Calu3 (cell line): ENCODE measurements at regions not wholly inside any gene's neighbourhood (a gene's known extent, or its start where the extent isn't known, plus 50 kb on each side); places are given as distances from the start of the nearest gene placed in this dataset.
"Not testable (repeated sequence)": the region's sequence is repeated elsewhere in the genome, so short reads cannot be mapped to it uniquely, and the experiment has no call there.

ENCODE experiments used
- BruUV-seq: library from RNA; stranded (reverse); fragments of 400-500 nt; replicated peaks from 2 replicates; lab custom pipeline; 2021; lab: Mats Ljungman, UMichigan
- CTCF ChIA-PET: fragments of 300-600 bp; sonication (Branson Sonifier 250); formaldehyde crosslinking; loops from one replicate; lab custom pipeline; 2022; ENCODE audit warnings: antibody characterized with exemption; lab: Charles Lee
- DNase-seq: peaks from one replicate; pipeline ENCODE4 v3.0.0; 2022
- H3K27ac Mint-ChIP-seq: one replicate; pipeline ENCODE4 v1.8.0; 2022; ENCODE audit warnings: mixed read lengths; ENCODE audit not compliant: unreplicated experiment
- H3K27me3 Mint-ChIP-seq: one replicate; pipeline ENCODE4 v1.8.0; 2022; ENCODE audit warnings: mixed read lengths; ENCODE audit not compliant: unreplicated experiment
- H3K36me3 Mint-ChIP-seq: one replicate; pipeline ENCODE4 v1.8.0; 2022; ENCODE audit warnings: mild to moderate bottlenecking, moderate library complexity, mixed read lengths; ENCODE audit not compliant: insufficient read depth, unreplicated experiment
- H3K4me1 Mint-ChIP-seq: one replicate; pipeline ENCODE4 v1.8.0; 2022; ENCODE audit warnings: mild to moderate bottlenecking, low read depth, mixed read lengths; ENCODE audit not compliant: unreplicated experiment
- H3K4me3 Mint-ChIP-seq: one replicate; pipeline ENCODE4 v1.8.0; 2022; ENCODE audit warnings: mild to moderate bottlenecking, low read depth, moderate library complexity, mixed read lengths; ENCODE audit not compliant: unreplicated experiment
- H3K9me3 Mint-ChIP-seq: one replicate; pipeline ENCODE4 v1.8.0; 2022; ENCODE audit warnings: low read depth, mixed read lengths; ENCODE audit not compliant: unreplicated experiment
- CTCF ChIP-seq: fragments of 200-600 bp; IDR thresholded peaks from one replicate; pipeline ENCODE4 v1.8.0; 2022; ENCODE audit warnings: antibody characterized with exemption; ENCODE audit not compliant: unreplicated experiment
- intact Hi-C: fragments of 100-400 bp; cut with micrococcal nuclease; formaldehyde crosslinking; loops from one replicate; pipeline ENCODE4 v1.10.0; 2022; ENCODE audit not compliant: unreplicated experiment

DNA sequence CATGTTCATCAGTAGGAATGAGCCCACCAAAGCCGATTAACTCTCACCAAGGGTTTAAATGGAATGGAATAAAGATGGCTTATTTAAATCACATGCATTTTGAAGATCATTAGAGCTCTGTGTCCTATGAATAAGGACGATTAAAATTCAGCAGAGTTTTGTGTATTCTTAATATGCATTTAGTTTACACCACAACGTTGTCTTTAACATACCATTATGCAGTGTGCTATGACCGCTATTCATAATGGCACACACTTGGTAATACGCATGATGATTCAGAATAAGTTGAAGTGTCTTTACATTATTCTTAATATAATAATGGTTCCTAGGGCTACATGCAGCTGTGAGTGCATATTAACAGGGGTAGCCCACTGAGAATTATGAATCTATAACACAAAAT, 190.7 kb downstream of the PTBP2 start:
- no peaks in the 10 kb centered on the region for H3K4me1 Mint-ChIP-seq
- H3K27me3 Mint-ChIP-seq = no peaks in the 10 kb centered on the region
- no TSS peak for BruUV-seq
- no peak overlapping the region for H3K27ac Mint-ChIP-seq
- H3K36me3 Mint-ChIP-seq = no peaks in the 10 kb centered on the region
- CTCF ChIA-PET = no interaction called here
- no peak for DNase-seq
- intact Hi-C loops = no loop called here
- no peaks in the 10 kb centered on the region for H3K9me3 Mint-ChIP-seq
- TF ChIP-seq CTCF = no peak
- no peak overlapping the region for H3K4me3 Mint-ChIP-seq

- BruUV-seq, H3K27me3 Mint-ChIP-seq, H3K27ac Mint-ChIP-seq, intact Hi-C loops, H3K4me1 Mint-ChIP-seq, DNase-seq, CTCF ChIA-PET, H3K4me3 Mint-ChIP-seq, H3K9me3 Mint-ChIP-seq, H3K36me3 Mint-ChIP-seq: not testable (repeated sequence)
Observed at GRCh38 chr1:96915701-96916100, 194.1 kb downstream of the PTBP2 start.

DNA sequence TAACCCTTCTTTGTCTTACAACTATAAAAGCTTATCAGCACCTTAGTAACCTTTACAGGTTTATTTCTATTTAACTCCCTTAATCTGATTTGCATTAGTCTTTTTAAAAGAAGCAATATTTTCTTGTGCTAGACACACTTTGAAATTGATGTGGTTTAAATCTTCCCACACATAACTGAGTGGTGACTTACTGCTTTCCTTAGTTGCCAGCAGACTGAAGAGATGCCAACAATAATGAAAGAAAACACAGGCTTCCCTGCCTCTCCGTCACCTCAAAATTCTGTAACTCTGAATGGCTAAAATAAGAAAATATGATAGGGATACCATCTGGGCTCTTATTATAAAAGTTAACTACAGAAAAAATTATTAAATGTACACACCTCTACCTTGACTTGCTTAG, 196.8 kb downstream of the PTBP2 start:
- Mint-ChIP-seq H3K27ac (no peak overlapping the region), H3K4me1 (no peaks in the 10 kb centered on the region), H3K27me3 (no peaks in the 10 kb centered on the region), H3K9me3 (peaks cover 4% of the 10 kb centered on the region), H3K36me3 (no peaks in the 10 kb centered on the region), H3K4me3 (no peak overlapping the region)
- no TSS peak for BruUV-seq
- TF ChIP-seq CTCF = no peak
- CTCF ChIA-PET = no interaction called here
- DNase-seq = no peak
- intact Hi-C loops = no loop called here

GRCh38 chr1:96922181-96922580, 200.6 kb downstream of the PTBP2 start:
- Mint-ChIP-seq H3K27ac (no peak overlapping the region), H3K27me3 (no peaks in the 10 kb centered on the region), H3K36me3 (no peaks in the 10 kb centered on the region), H3K4me3 (no peak overlapping the region), H3K9me3 (peaks cover 7% of the 10 kb centered on the region), H3K4me1 (no peaks in the 10 kb centered on the region)
- intact Hi-C loops = no loop called here
- TF ChIP-seq CTCF = no peak
- BruUV-seq = no TSS peak
- CTCF ChIA-PET = no interaction called here
- DNase-seq = no peak

DNA sequence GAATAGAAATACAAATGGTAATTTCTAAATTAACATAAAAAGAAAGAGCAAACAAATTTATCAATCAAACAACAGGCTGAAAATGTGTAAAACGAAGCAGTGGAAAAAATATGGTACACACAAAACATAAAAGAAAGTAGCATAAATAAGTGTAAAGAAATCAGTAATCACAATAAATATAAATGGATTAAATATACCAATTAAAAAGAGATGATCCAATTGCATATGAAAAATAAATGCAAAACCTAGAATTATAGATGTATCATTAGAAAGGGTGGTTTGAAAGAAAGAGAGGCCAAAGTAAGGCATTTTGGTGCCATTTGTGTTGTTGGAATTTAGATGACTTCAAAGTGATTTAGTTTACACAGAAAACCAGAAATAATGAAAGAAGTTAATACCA, 202.2 kb downstream of the PTBP2 start:
- intact Hi-C loops = no loop called here
- Mint-ChIP-seq H3K36me3 (no peaks in the 10 kb centered on the region), H3K9me3 (peaks cover 4% of the 10 kb centered on the region), H3K4me1 (no peaks in the 10 kb centered on the region), H3K27ac (no peak overlapping the region), H3K4me3 (no peak overlapping the region), H3K27me3 (no peaks in the 10 kb centered on the region)
- CTCF ChIA-PET = no interaction called here
- no peak for DNase-seq
- BruUV-seq = no TSS peak
- no peak for TF ChIP-seq CTCF
